Esophagus squamous epithelium (tissue), 5 donors: ENCODE measurements at regions not wholly inside any gene's neighbourhood (a gene's known extent, or its start where the extent isn't known, plus 50 kb on each side); places are given as distances from the start of the nearest gene placed in this dataset.

Experiments
- DNase-seq: peaks from one replicate; lab custom pipeline; 2025; lab: John Stamatoyannopoulos, UW
- H3K27ac ChIP-seq, 4 donors: fragments of 200-600 bp; sonication (generic); one replicate each; pipeline ENCODE4 v1.5.1; 2016 to 2019; ENCODE audit warnings: mild to moderate bottlenecking in 1 of 4
- H3K27me3 ChIP-seq, 4 donors: fragments of 200-600 bp; sonication (generic); 1 replicate in 3 of 4; 2 replicates in 1 of 4; pipeline versions ENCODE4 v1.5.1 to v1.6.0; 2017 to 2021; ENCODE audit warnings: antibody characterized with exemption in 1 of 4
- H3K36me3 ChIP-seq, 3 donors: fragments of 200-600 bp; sonication (generic); one replicate each; pipeline ENCODE4 v1.5.1; 2016 to 2019
- H3K4me1 ChIP-seq, 3 donors: fragments of 200-600 bp; sonication (generic); one replicate each; pipeline ENCODE4 v1.5.1; 2017 to 2019
- H3K4me3 ChIP-seq, 4 donors: fragments of 200-600 bp; sonication (generic); 1 replicate in 3 of 4; 2 replicates in 1 of 4; pipeline ENCODE4 v1.5.1; 2016 to 2019; ENCODE audit warnings: mild to moderate bottlenecking in 2 of 4, moderate library complexity in 1 of 4
- H3K9me3 ChIP-seq, 3 donors: fragments of 200-600 bp; sonication (generic); one replicate each; pipeline ENCODE4 v1.5.1; 2016 to 2019
- POLR2A ChIP-seq, 4 donors: fragments of 450-650 bp; IDR thresholded peaks; one replicate each; pipeline ENCODE4 v1.6.1; 2017; ENCODE audit warnings: antibody characterized with exemption in 4 of 4, mild to moderate bottlenecking in 4 of 4, moderate library complexity in 3 of 4
- WGBS, 2 donors: methylation state at CpG; one replicate each; pipeline ENCODE4 v1.1.5; 2018; 5-methylcytosine and 5-hydroxymethylcytosine counted together
- intact Hi-C: fragments of 100-400 bp; cut with DNase I; formaldehyde crosslinking; loops from one replicate; pipeline ENCODE4 v1.15.0; 2022
- TF ChIP-seq, protein P1 (sequence below), 6 experiments: fragments of 450-650 bp in 4 of 6; fragments of 200-600 bp in 2 of 6; sonication (generic) in 2 of 6; IDR thresholded peaks; one replicate each; pipeline ENCODE4 v1.5.1; 2016 to 2019; ENCODE audit warnings: antibody characterized with exemption in 6 of 6, mild to moderate bottlenecking in 4 of 6, moderate library complexity in 4 of 6
- donor health status: DM: yes; HTN: yes; CAD: no.

DNA sequence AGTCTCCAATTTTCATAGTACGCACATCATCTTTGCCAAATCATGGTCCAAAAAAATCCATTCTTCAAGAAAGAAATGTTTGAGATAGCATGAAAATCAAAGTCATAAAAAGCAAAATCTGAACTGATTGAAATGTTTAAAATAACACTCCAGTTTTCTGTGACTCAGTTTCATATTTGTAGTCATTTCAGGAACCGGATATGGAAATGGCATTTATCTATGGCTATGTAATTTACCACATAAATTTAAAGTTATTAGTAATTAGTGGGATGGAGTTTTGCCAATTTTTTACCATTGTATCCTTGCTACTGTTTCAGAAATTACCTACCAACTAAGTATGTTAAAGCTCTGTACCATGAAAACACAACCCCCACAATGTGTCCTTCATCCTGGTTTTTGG lies 456.6 kb upstream of the ACVR2A start:
- intact Hi-C loops, result no loop called here
- TF ChIP-seq, protein P1, sequence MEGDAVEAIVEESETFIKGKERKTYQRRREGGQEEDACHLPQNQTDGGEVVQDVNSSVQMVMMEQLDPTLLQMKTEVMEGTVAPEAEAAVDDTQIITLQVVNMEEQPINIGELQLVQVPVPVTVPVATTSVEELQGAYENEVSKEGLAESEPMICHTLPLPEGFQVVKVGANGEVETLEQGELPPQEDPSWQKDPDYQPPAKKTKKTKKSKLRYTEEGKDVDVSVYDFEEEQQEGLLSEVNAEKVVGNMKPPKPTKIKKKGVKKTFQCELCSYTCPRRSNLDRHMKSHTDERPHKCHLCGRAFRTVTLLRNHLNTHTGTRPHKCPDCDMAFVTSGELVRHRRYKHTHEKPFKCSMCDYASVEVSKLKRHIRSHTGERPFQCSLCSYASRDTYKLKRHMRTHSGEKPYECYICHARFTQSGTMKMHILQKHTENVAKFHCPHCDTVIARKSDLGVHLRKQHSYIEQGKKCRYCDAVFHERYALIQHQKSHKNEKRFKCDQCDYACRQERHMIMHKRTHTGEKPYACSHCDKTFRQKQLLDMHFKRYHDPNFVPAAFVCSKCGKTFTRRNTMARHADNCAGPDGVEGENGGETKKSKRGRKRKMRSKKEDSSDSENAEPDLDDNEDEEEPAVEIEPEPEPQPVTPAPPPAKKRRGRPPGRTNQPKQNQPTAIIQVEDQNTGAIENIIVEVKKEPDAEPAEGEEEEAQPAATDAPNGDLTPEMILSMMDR (IDR thresholded peaks at IDR 0.05), result no peak
- TF ChIP-seq POLR2A (IDR thresholded peaks at IDR 0.05), result no peak
- 80 to 81% methylated on average over 2 of the region's 2 CpGs for WGBS, 2 donors

DNA sequence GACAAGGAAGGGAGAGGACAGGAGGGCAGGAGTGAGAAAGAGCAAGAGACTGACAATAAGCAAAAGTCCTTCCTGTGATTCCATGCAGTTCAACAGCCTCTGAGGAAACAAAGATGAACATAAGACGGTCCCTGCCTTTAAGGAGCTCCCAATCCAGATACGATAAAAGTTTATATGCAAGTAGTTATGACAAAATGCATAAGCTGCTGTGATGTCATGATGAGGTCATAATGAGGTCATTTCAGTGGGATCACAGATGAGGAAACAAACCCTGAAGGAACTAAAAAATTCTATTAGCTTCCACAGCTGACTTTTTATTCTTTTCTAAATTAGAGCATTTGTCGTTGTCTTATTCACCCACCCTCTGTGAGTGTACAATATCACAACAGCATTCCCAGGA lies 458.5 kb upstream of the ACVR2A start:
- WGBS, 2 donors, result 74 to 77% methylated on average over 3 of the region's 3 CpGs
- H3K4me1 ChIP-seq, result peaks cover 0 to 14% (median 4%) of the 10 kb centered on the region in 3 donors
- intact Hi-C loops, result no loop called here

More for the DNA sequence above, 456.6 kb upstream of the ACVR2A start:
- Histone ChIP-seq H3K36me3 (no peaks in the 10 kb centered on the region), H3K27ac (no peak overlapping the region), H3K9me3 (no peaks in the 10 kb centered on the region), H3K4me3 (no peak overlapping the region), H3K4me1 (no peaks in the 10 kb centered on the region), H3K27me3 (no peaks in the 10 kb centered on the region)
- no peak for DNase-seq

GRCh38 chr2:147385600-147385999 lies 459.2 kb upstream of the ACVR2A start:
- Histone ChIP-seq H3K27ac (no peak overlapping the region), H3K4me3 (no peak overlapping the region), H3K4me1 (peaks cover 0 to 14% (median 4%) of the 10 kb centered on the region in 3 donors), H3K27me3 (no peaks in the 10 kb centered on the region), H3K9me3 (no peaks in the 10 kb centered on the region), H3K36me3 (no peaks in the 10 kb centered on the region)
- TF ChIP-seq POLR2A (IDR thresholded peaks at IDR 0.05), result no peak
- TF ChIP-seq, protein P1 (IDR thresholded peaks at IDR 0.05), result no peak
- DNase-seq, result no peak
- WGBS, 2 donors, result 35 to 50% methylated on average over 1 of the region's 1 CpG
- intact Hi-C loops, result no loop called here

More for the DNA sequence above, 458.5 kb upstream of the ACVR2A start:
- no peak for DNase-seq
- no peaks in the 10 kb centered on the region for H3K27me3 ChIP-seq
- no peak overlapping the region for H3K4me3 ChIP-seq
- H3K27ac ChIP-seq, result no peak overlapping the region
- no peaks in the 10 kb centered on the region for H3K9me3 ChIP-seq
- TF ChIP-seq, protein P1 (IDR thresholded peaks at IDR 0.05), result no peak
- no peak for TF ChIP-seq POLR2A (IDR thresholded peaks at IDR 0.05)
- H3K36me3 ChIP-seq, result no peaks in the 10 kb centered on the region

DNA sequence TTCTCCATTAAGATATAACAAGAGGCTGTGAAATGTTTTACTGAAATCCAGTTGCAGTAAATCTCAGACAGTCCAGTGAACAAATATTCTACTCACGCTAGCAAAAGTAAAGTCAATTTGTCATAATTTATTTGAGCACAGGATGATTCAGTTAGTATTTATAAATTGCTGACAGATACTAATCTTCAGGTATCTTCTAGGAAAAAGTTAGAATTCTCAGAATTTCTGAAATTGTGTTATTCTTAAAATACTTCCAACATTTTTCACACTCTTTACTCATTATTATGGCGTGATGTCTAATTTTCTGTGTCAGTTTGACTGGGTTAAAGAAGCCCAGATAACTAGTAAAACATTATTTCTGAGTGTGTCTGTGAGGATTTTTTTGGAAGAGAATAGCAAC lies 460.2 kb upstream of the ACVR2A start:
- peaks cover 0 to 14% (median 4%) of the 10 kb centered on the region in 3 donors for H3K4me1 ChIP-seq

GRCh38 chr2:147382322-147382948 lies 462.4 kb upstream of the ACVR2A start:
- intact Hi-C loops, result no loop called here
- no peaks in the 10 kb centered on the region for H3K36me3 ChIP-seq
- no peak for DNase-seq

More for the DNA sequence above, 460.2 kb upstream of the ACVR2A start:
- Histone ChIP-seq H3K4me3 (no peak overlapping the region), H3K36me3 (no peaks in the 10 kb centered on the region), H3K27me3 (no peaks in the 10 kb centered on the region), H3K9me3 (no peaks in the 10 kb centered on the region), H3K27ac (no peak overlapping the region)
- WGBS, 2 donors, result 78 to 79% methylated on average over 2 of the region's 2 CpGs
- TF ChIP-seq POLR2A (IDR thresholded peaks at IDR 0.05), result no peak
- TF ChIP-seq, protein P1 (IDR thresholded peaks at IDR 0.05), result no peak
- no peak for DNase-seq
- intact Hi-C loops, result no loop called here

More at GRCh38 chr2:147382322-147382948, 462.4 kb upstream of the ACVR2A start:
- H3K4me3 ChIP-seq, result no peak overlapping the region
- peak overlapping the region in 2 of 4 donors; percentile 36 to 42 for H3K27ac ChIP-seq
- no peaks in the 10 kb centered on the region for H3K27me3 ChIP-seq
- no peaks in the 10 kb centered on the region for H3K9me3 ChIP-seq
- WGBS, 2 donors, result 48 to 52% methylated on average over 3 of the region's 3 CpGs
- TF ChIP-seq, protein P1 (IDR thresholded peaks at IDR 0.05), result no peak
- TF ChIP-seq POLR2A (IDR thresholded peaks at IDR 0.05), result no peak
- H3K4me1 ChIP-seq, result peaks cover 0 to 14% (median 4%) of the 10 kb centered on the region in 3 donors
